ENCODE measurements at regions not wholly inside any gene's neighbourhood (a gene's known extent, or its start where the extent isn't known, plus 50 kb on each side); places are given as distances from the start of the nearest gene placed in this dataset.

- TF ChIP-seq ZNF274 (IDR thresholded peaks at IDR 0.05; ENCODE audit: low read depth, low read length) (no peak), SUZ12 (IDR thresholded peaks at IDR 0.05; ENCODE audit: extremely low read depth, insufficient read depth, insufficient read length) (no peak), YY1 (IDR thresholded peaks at IDR 0.05; ENCODE audit: insufficient read depth, insufficient read length) (no peak)
These were observed 171.1 kb upstream of the G2E3 start for GRCh38 chr14:30387871-30388270.

All from NT2/D1 (cell line).